GM12878 (cell line): ENCODE measurements at regions not wholly inside any gene's neighbourhood (a gene's known extent, or its start where the extent isn't known, plus 50 kb on each side); places are given as distances from the start of the nearest gene placed in this dataset.

Source experiments
- ATAC-seq: fragments of 200-7000 bp; cut with Tn5 transposase; 3 replicates; pipeline ENCODE4 v1.9.1; 2020; ENCODE audit warnings: mild to moderate bottlenecking, moderate library complexity
- BruUV-seq: library from RNA; stranded (reverse); fragments of 400-500 nt; replicated peaks from 2 replicates; lab custom pipeline; 2021; lab: Mats Ljungman, UMichigan
- CTCF ChIA-PET: fragments of 300-600 bp; sonication (Branson Sonifier 250); formaldehyde crosslinking; extraction: SDS; loops from one replicate; lab custom pipeline; 2021; ENCODE audit warnings: inconsistent platforms; lab: Yijun Ruan, JAX
- POLR2A ChIA-PET: fragments of 350-600 bp; formaldehyde crosslinking; extraction: SDS; loops from one replicate; lab custom pipeline; 2021; ENCODE audit warnings: inconsistent platforms; lab: Charles Lee
- RAD21 ChIA-PET: fragments of 300-600 bp; sonication (Branson Sonifier 250); formaldehyde crosslinking; loops from one replicate; lab custom pipeline; 2023; ENCODE audit warnings: antibody characterized with exemption; ENCODE audit not compliant: unreplicated experiment; lab: Charles Lee
- SMC1A ChIA-PET: fragments of 300-600 bp; sonication (Branson Sonifier 250); formaldehyde crosslinking; loops from one replicate; lab custom pipeline; 2023; ENCODE audit not compliant: unreplicated experiment, uncharacterized antibody; lab: Charles Lee
- DNase-seq: peaks from one replicate; pipeline ENCODE4 v3.0.0-alpha.2; 2011; ENCODE audit warnings: low read depth, low spot score
- FAIRE-seq: peaks from 3 replicates; lab custom pipeline; 2011; peaks lifted over from hg19 to GRCh38; lab: Jason Lieb, UNC
- H2AFZ ChIP-seq: 2 replicates; pipeline ENCODE4 v1.6.0; 2011; ENCODE audit warnings: low read depth, low read length, control low read depth; ENCODE audit not compliant: control insufficient read depth
- H3K27ac ChIP-seq: 2 replicates; pipeline ENCODE4 v1.5.1; 2011; ENCODE audit warnings: control low read depth; ENCODE audit not compliant: control insufficient read depth, insufficient read depth
- H3K27me3 ChIP-seq, 2 experiments: replicated peaks in 1 of 2; 2 replicates each; pipeline versions ENCODE4 v1.6.0 to v1.6.1; 2011; ENCODE audit warnings: low read length in 1 of 2; ENCODE audit not compliant: control insufficient read depth in 2 of 2, insufficient read depth in 2 of 2
- H3K36me3 ChIP-seq, 2 experiments: 2 replicates each; pipeline ENCODE4 v1.5.1; 2011; ENCODE audit warnings: low read length in 1 of 2; ENCODE audit not compliant: control insufficient read depth in 2 of 2, insufficient read depth in 2 of 2
- H3K4me1 ChIP-seq: 2 replicates; pipeline ENCODE4 v1.6.1; 2011; ENCODE audit warnings: mild to moderate bottlenecking, low read length, moderate library complexity, mixed read lengths; ENCODE audit not compliant: control insufficient read depth, insufficient read depth
- H3K4me2 ChIP-seq: 2 replicates; pipeline ENCODE4 v1.6.0; 2011; ENCODE audit warnings: control low read depth; ENCODE audit not compliant: control insufficient read depth, insufficient read depth
- H3K4me3 ChIP-seq: fragments of 200-600 bp; sonication (generic); 2 replicates; pipeline ENCODE4 v1.5.1; 2016
- H3K79me2 ChIP-seq: 2 replicates; pipeline ENCODE4 v1.6.0; 2011; ENCODE audit warnings: low read length; ENCODE audit not compliant: control insufficient read depth, insufficient read depth
- H3K9ac ChIP-seq: 2 replicates; pipeline ENCODE4 v1.8.0; 2011; ENCODE audit warnings: low read length, control low read depth, mixed read lengths; ENCODE audit not compliant: control insufficient read depth, insufficient read depth
- H3K9me3 ChIP-seq: replicated peaks from 3 replicates; pipeline ENCODE4 v1.5.1; 2011; ENCODE audit warnings: mild to moderate bottlenecking, low read length; ENCODE audit not compliant: control insufficient read depth, insufficient read depth
- H4K20me1 ChIP-seq: 2 replicates; pipeline ENCODE4 v1.6.0; 2011; ENCODE audit not compliant: control insufficient read depth, insufficient read depth
- BMI1 ChIP-seq: fragments of 450-650 bp; IDR thresholded peaks from 2 replicates; pipeline ENCODE4 v1.6.1; 2016; ENCODE audit warnings: mild to moderate bottlenecking, moderate library complexity, borderline replicate concordance
- CHD1 ChIP-seq: IDR thresholded peaks from 2 replicates; pipeline ENCODE4 v1.6.1; 2012; ENCODE audit warnings: low read depth, low read length, improper control_type of control experiment
- ESRRA ChIP-seq: IDR thresholded peaks from 2 replicates; pipeline ENCODE4 v1.6.1; 2012; ENCODE audit warnings: mild to moderate bottlenecking, low read length, improper control_type of control experiment
- FOS ChIP-seq: IDR thresholded peaks from 3 replicates; pipeline ENCODE4 v1.6.1; 2011; ENCODE audit warnings: borderline replicate concordance; ENCODE audit not compliant: insufficient read length; ENCODE audit errors: extremely low read depth
- HDAC6 ChIP-seq: fragments of 200-600 bp; sonication (generic); IDR thresholded peaks from one replicate; pipeline ENCODE4 v1.8.0; 2017; ENCODE audit warnings: antibody characterized with exemption; ENCODE audit not compliant: unreplicated experiment
- JUND ChIP-seq: IDR thresholded peaks from 2 replicates; pipeline ENCODE4 v1.6.1; 2012; ENCODE audit warnings: low read depth, mild to moderate bottlenecking, low read length, improper control_type of control experiment, moderate library complexity
- MEF2B ChIP-seq: fragments of 450-650 bp; IDR thresholded peaks from 2 replicates; pipeline ENCODE4 v1.6.1; 2018; ENCODE audit warnings: mild to moderate bottlenecking, moderate library complexity; ENCODE audit not compliant: partially characterized antibody, poor library complexity, severe bottlenecking
- NFYB ChIP-seq: IDR thresholded peaks from 2 replicates; pipeline ENCODE4 v1.6.1; 2011; ENCODE audit warnings: low read depth, mild to moderate bottlenecking, low read length, improper control_type of control experiment, moderate library complexity; ENCODE audit not compliant: insufficient read depth
- POLR2AphosphoS2 ChIP-seq: IDR thresholded peaks from 2 replicates; pipeline ENCODE4 v1.6.1; 2011; ENCODE audit warnings: low read depth, mild to moderate bottlenecking, low read length, improper control_type of control experiment, moderate library complexity
- RAD21 ChIP-seq: IDR thresholded peaks from 2 replicates; pipeline ENCODE4 v1.6.1; 2011; ENCODE audit warnings: mild to moderate bottlenecking, low read depth, low read length, moderate library complexity; ENCODE audit not compliant: insufficient read depth
- STAT3 ChIP-seq: IDR thresholded peaks from 2 replicates; pipeline ENCODE4 v1.6.1; 2011; ENCODE audit warnings: low read depth, low read length, improper control_type of control experiment
- SUZ12 ChIP-seq: fragments of 200-600 bp; sonication (generic); IDR thresholded peaks from one replicate; pipeline ENCODE4 v1.6.1; 2018; ENCODE audit warnings: antibody characterized with exemption, mild to moderate bottlenecking; ENCODE audit not compliant: unreplicated experiment
- TCF7 ChIP-seq: IDR thresholded peaks from 2 replicates; pipeline ENCODE4 v1.6.1; 2014; ENCODE audit warnings: antibody characterized with exemption, borderline replicate concordance
- USF1 ChIP-seq: IDR thresholded peaks from 2 replicates; pipeline ENCODE4 v1.6.1; 2011; ENCODE audit warnings: borderline replicate concordance, low read depth, mild to moderate bottlenecking, moderate library complexity, mixed read lengths, low read length; ENCODE audit not compliant: insufficient read depth; ENCODE audit errors: extremely low read length
- ZZZ3 ChIP-seq: IDR thresholded peaks from 2 replicates; pipeline ENCODE4 v1.6.1; 2011; ENCODE audit warnings: low read depth; ENCODE audit not compliant: control insufficient read depth, insufficient read length
- in situ Hi-C: fragments of 300-500 bp; cut with MboI; formaldehyde crosslinking; loops from 9 replicates; pipeline ENCODE4 v1.14.3; 2018; ENCODE audit warnings: mixed read lengths
- intact Hi-C: fragments of 100-400 bp; cut with micrococcal nuclease; formaldehyde crosslinking; loops from one replicate; pipeline ENCODE4 v1.14.2; 2022; ENCODE audit not compliant: unreplicated experiment
- TF ChIP-seq, protein P1 (sequence below): IDR thresholded peaks from 2 replicates; pipeline ENCODE4 v1.6.1; 2012; ENCODE audit warnings: low read depth, low read length, improper control_type of control experiment
- TF ChIP-seq, protein P2 (sequence below): fragments of 450-650 bp; formaldehyde crosslinking; IDR thresholded peaks from 2 replicates; pipeline ENCODE4 v1.5.0; 2022; ENCODE audit warnings: mild to moderate bottlenecking, missing genetic modification characterization

DNA sequence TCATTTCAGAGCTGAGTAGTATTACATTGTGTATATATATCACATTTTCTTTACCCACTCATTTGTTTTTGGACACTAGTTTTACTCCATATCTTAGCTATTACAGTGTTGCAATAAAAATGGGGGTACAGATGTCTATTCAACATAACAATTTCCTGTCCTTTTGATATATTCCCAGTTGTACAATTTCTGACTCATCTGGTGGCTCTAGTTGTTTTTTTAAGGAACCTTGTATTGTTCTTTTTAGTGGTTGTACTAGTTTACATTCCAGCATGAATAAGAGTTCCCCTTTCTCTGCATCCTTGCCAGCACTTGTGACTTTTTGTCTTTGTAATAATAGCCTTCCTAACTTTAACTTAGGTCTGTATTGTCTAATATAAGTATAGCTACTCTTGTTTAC lies 739.9 kb downstream of the XPNPEP1 start:
- in situ Hi-C loops (no loop called here), intact Hi-C loops (no loop called here)
- ChIA-PET RAD21 (no interaction called here), SMC1A (no interaction called here), POLR2A (no interaction called here), CTCF (no interaction called here)
- Histone ChIP-seq H4K20me1 (no peaks in the 10 kb centered on the region), H3K9me3 (no peaks in the 10 kb centered on the region), H3K79me2 (no peaks in the 10 kb centered on the region), H3K9ac (no peak overlapping the region), H3K36me3 (no peaks in the 10 kb centered on the region), H3K4me1 (no peaks in the 10 kb centered on the region), H3K4me2 (no peak overlapping the region), H3K27ac (no peak overlapping the region), H3K4me3 (no peak overlapping the region), H2AFZ (no peak overlapping the region), H3K27me3 (no peaks in the 10 kb centered on the region)
- DNase-seq (no peak), ATAC-seq (no peak), FAIRE-seq (no peak)
- TF ChIP-seq POLR2AphosphoS2, result no peak
- TF ChIP-seq, protein P1, sequence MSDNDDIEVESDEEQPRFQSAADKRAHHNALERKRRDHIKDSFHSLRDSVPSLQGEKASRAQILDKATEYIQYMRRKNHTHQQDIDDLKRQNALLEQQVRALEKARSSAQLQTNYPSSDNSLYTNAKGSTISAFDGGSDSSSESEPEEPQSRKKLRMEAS, result no peak
- TF ChIP-seq BMI1, result no peak
- no peak for TF ChIP-seq FOS
- TF ChIP-seq ESRRA, result no peak
- no peak for TF ChIP-seq JUND
- no peak for TF ChIP-seq RAD21
- TF ChIP-seq USF1, result no peak
- TF ChIP-seq MEF2B, result no peak
- no peak for TF ChIP-seq ZZZ3
- TF ChIP-seq, protein P2, sequence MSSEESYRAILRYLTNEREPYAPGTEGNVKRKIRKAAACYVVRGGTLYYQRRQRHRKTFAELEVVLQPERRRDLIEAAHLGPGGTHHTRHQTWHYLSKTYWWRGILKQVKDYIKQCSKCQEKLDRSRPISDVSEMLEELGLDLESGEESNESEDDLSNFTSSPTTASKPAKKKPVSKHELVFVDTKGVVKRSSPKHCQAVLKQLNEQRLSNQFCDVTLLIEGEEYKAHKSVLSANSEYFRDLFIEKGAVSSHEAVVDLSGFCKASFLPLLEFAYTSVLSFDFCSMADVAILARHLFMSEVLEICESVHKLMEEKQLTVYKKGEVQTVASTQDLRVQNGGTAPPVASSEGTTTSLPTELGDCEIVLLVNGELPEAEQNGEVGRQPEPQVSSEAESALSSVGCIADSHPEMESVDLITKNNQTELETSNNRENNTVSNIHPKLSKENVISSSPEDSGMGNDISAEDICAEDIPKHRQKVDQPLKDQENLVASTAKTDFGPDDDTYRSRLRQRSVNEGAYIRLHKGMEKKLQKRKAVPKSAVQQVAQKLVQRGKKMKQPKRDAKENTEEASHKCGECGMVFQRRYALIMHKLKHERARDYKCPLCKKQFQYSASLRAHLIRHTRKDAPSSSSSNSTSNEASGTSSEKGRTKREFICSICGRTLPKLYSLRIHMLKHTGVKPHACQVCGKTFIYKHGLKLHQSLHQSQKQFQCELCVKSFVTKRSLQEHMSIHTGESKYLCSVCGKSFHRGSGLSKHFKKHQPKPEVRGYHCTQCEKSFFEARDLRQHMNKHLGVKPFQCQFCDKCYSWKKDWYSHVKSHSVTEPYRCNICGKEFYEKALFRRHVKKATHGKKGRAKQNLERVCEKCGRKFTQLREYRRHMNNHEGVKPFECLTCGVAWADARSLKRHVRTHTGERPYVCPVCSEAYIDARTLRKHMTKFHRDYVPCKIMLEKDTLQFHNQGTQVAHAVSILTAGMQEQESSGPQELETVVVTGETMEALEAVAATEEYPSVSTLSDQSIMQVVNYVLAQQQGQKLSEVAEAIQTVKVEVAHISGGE, result no peak
- no peak for TF ChIP-seq CHD1
- no peak for TF ChIP-seq STAT3
- TF ChIP-seq NFYB, result no peak
- TF ChIP-seq HDAC6, result no peak
- TF ChIP-seq SUZ12, result no peak
- TF ChIP-seq TCF7, result no peak
- BruUV-seq, result no TSS peak
